Neural progenitor cell (in vitro differentiated cells): ENCODE measurements at regions not wholly inside any gene's neighbourhood (a gene's known extent, or its start where the extent isn't known, plus 50 kb on each side); places are given as distances from the start of the nearest gene placed in this dataset.

Experiments used
- DNase-seq: peaks from one replicate; pipeline ENCODE4 v3.0.0-alpha.2; 2016; ENCODE audit warnings: low spot score
- H2AFZ ChIP-seq: fragments of 200-600 bp; sonication (generic); replicated peaks from 2 replicates; pipeline ENCODE4 v1.6.1; 2016; ENCODE audit warnings: antibody characterized with exemption
- H3F3A ChIP-seq: fragments of 200-600 bp; sonication (generic); 2 replicates; pipeline ENCODE4 v1.6.1; 2016; ENCODE audit warnings: antibody characterized with exemption, low read depth
- H3K27ac ChIP-seq: fragments of 200-600 bp; sonication (generic); 2 replicates; pipeline ENCODE4 v1.5.1; 2016; ENCODE audit warnings: mild to moderate bottlenecking
- H3K27me3 ChIP-seq: fragments of 200-600 bp; sonication (generic); 2 replicates; pipeline ENCODE4 v1.6.1; 2016; ENCODE audit warnings: mild to moderate bottlenecking, moderate library complexity
- H3K36me3 ChIP-seq: fragments of 200-600 bp; sonication (generic); 2 replicates; pipeline ENCODE4 v1.5.1; 2016
- H3K4me1 ChIP-seq: fragments of 200-600 bp; sonication (generic); 2 replicates; pipeline ENCODE4 v1.6.1; 2016; ENCODE audit warnings: mixed run types
- H3K4me2 ChIP-seq: fragments of 200-600 bp; sonication (generic); 2 replicates; pipeline ENCODE4 v1.6.1; 2016
- H3K4me3 ChIP-seq: fragments of 200-600 bp; sonication (generic); 2 replicates; pipeline ENCODE4 v1.5.1; 2016
- H3K79me2 ChIP-seq: fragments of 200-600 bp; sonication (generic); 2 replicates; pipeline ENCODE4 v1.6.1; 2016; ENCODE audit warnings: low read depth
- H3K9ac ChIP-seq: fragments of 200-600 bp; sonication (generic); 2 replicates; pipeline ENCODE4 v1.6.1; 2016
- H3K9me3 ChIP-seq: fragments of 200-600 bp; sonication (generic); 2 replicates; pipeline ENCODE4 v1.5.1; 2016; ENCODE audit warnings: low read depth
- H4K20me1 ChIP-seq: fragments of 200-600 bp; sonication (generic); 2 replicates; pipeline ENCODE4 v1.6.1; 2016; ENCODE audit warnings: low read depth
- H3K27ac Mint-ChIP-seq: 3 replicates; pipeline ENCODE4 v1.8.0; 2021; ENCODE audit warnings: mixed read lengths
- H3K27me3 Mint-ChIP-seq: 2 replicates; pipeline ENCODE4 v1.8.0; 2022; ENCODE audit warnings: low read depth, mild to moderate bottlenecking, inconsistent platforms, moderate library complexity, mixed read lengths; ENCODE audit not compliant: insufficient read depth
- H3K36me3 Mint-ChIP-seq: 3 replicates; pipeline ENCODE4 v1.8.0; 2021; ENCODE audit warnings: mixed read lengths
- H3K4me1 Mint-ChIP-seq: 3 replicates; pipeline ENCODE4 v1.8.0; 2021; ENCODE audit warnings: mixed read lengths
- H3K4me3 Mint-ChIP-seq: 3 replicates; pipeline ENCODE4 v1.8.0; 2021; ENCODE audit warnings: mild to moderate bottlenecking, moderate library complexity, mixed read lengths
- H3K9me3 Mint-ChIP-seq: 3 replicates; pipeline ENCODE4 v1.8.0; 2020; ENCODE audit warnings: mixed read lengths
- CTCF ChIP-seq: fragments of 200-600 bp; sonication (generic); IDR thresholded peaks from 2 replicates; pipeline ENCODE4 v1.5.1; 2017; ENCODE audit warnings: antibody characterized with exemption, mild to moderate bottlenecking
- EZH2 ChIP-seq: fragments of 200-600 bp; sonication (generic); IDR thresholded peaks from 2 replicates; pipeline ENCODE4 v1.6.1; 2017; ENCODE audit warnings: antibody characterized with exemption, mild to moderate bottlenecking, moderate library complexity
- EZH2phosphoT487 ChIP-seq: fragments of 200-600 bp; sonication (generic); IDR thresholded peaks from 2 replicates; pipeline ENCODE4 v1.6.1; 2017; ENCODE audit warnings: antibody characterized with exemption

GRCh38 chr3:22962244-22962643 lies 240.9 kb upstream of the UBE2E2 start:
- no peaks in the 10 kb centered on the region for H3K36me3 Mint-ChIP-seq
- H3K27ac Mint-ChIP-seq: peak overlapping the region; percentile 43
- H3K27me3 Mint-ChIP-seq: peaks cover 2% of the 10 kb centered on the region
- Histone ChIP-seq H3K4me3 (no peak overlapping the region), H3K4me1 (no peaks in the 10 kb centered on the region), H3F3A (no peaks in the 10 kb centered on the region), H3K36me3 (no peaks in the 10 kb centered on the region), H2AFZ (no peak overlapping the region), H3K9ac (no peak overlapping the region), H3K9me3 (no peaks in the 10 kb centered on the region), H4K20me1 (no peaks in the 10 kb centered on the region), H3K4me2 (no peak overlapping the region), H3K27me3 (no peaks in the 10 kb centered on the region), H3K27ac (no peak overlapping the region), H3K79me2 (no peaks in the 10 kb centered on the region)
- H3K4me1 Mint-ChIP-seq: no peaks in the 10 kb centered on the region
- TF ChIP-seq EZH2phosphoT487 (no peak), EZH2 (no peak), CTCF (no peak)
- H3K4me3 Mint-ChIP-seq: no peak overlapping the region
- no peaks in the 10 kb centered on the region for H3K9me3 Mint-ChIP-seq
- DNase-seq: no peak

- Mint-ChIP-seq H3K27ac (no peak overlapping the region), H3K4me1 (peaks cover 5% of the 10 kb centered on the region), H3K36me3 (no peaks in the 10 kb centered on the region), H3K9me3 (no peaks in the 10 kb centered on the region), H3K4me3 (no peak overlapping the region), H3K27me3 (peaks cover 4% of the 10 kb centered on the region)
- no peaks in the 10 kb centered on the region for H3K27me3 ChIP-seq
- no peak overlapping the region for H3K4me2 ChIP-seq
- H3K9me3 ChIP-seq: no peaks in the 10 kb centered on the region
- H3K36me3 ChIP-seq: no peaks in the 10 kb centered on the region
- no peak for TF ChIP-seq EZH2
- TF ChIP-seq EZH2phosphoT487: no peak
- TF ChIP-seq CTCF: no peak
- H3K9ac ChIP-seq: no peak overlapping the region
- peaks cover 9% of the 10 kb centered on the region for H3K4me1 ChIP-seq
- H3K79me2 ChIP-seq: no peaks in the 10 kb centered on the region
- peaks cover 5% of the 10 kb centered on the region for H3F3A ChIP-seq
- no peak for DNase-seq
- H4K20me1 ChIP-seq: no peaks in the 10 kb centered on the region
- no peak overlapping the region for H3K4me3 ChIP-seq
- no peak overlapping the region for H3K27ac ChIP-seq
- no peak overlapping the region for H2AFZ ChIP-seq
Observed at GRCh38 chr3:22966349-22966748, 236.8 kb upstream of the UBE2E2 start.

GRCh38 chr3:22969276-22969675 lies 233.9 kb upstream of the UBE2E2 start:
- H3K27me3 ChIP-seq: no peaks in the 10 kb centered on the region
- no peak overlapping the region for H3K27ac ChIP-seq
- no peaks in the 10 kb centered on the region for H3K9me3 ChIP-seq
- H3K9ac ChIP-seq: no peak overlapping the region
- H3K27me3 Mint-ChIP-seq: peaks cover 7% of the 10 kb centered on the region
- no peaks in the 10 kb centered on the region for H4K20me1 ChIP-seq
- no peak for TF ChIP-seq CTCF
- TF ChIP-seq EZH2: no peak
- no peak for TF ChIP-seq EZH2phosphoT487
- no peaks in the 10 kb centered on the region for H3K79me2 ChIP-seq
- peaks cover 12% of the 10 kb centered on the region for H3F3A ChIP-seq
- no peaks in the 10 kb centered on the region for H3K36me3 Mint-ChIP-seq
- H3K27ac Mint-ChIP-seq: no peak overlapping the region
- no peak overlapping the region for H3K4me3 ChIP-seq
- no peak for DNase-seq
- peaks cover 9% of the 10 kb centered on the region for H3K4me1 Mint-ChIP-seq
- H3K4me3 Mint-ChIP-seq: no peak overlapping the region
- no peak overlapping the region for H2AFZ ChIP-seq
- no peak overlapping the region for H3K4me2 ChIP-seq
- H3K36me3 ChIP-seq: no peaks in the 10 kb centered on the region
- H3K4me1 ChIP-seq: peaks cover 14% of the 10 kb centered on the region
- peaks cover 3% of the 10 kb centered on the region for H3K9me3 Mint-ChIP-seq

GRCh38 chr3:22971497-22971896 lies 231.6 kb upstream of the UBE2E2 start:
- Histone ChIP-seq H2AFZ (no peak overlapping the region), H3K4me1 (peaks cover 14% of the 10 kb centered on the region), H3K27me3 (no peaks in the 10 kb centered on the region), H3F3A (peaks cover 12% of the 10 kb centered on the region), H3K27ac (no peak overlapping the region), H3K9ac (no peak overlapping the region), H3K36me3 (no peaks in the 10 kb centered on the region), H3K9me3 (no peaks in the 10 kb centered on the region), H3K79me2 (no peaks in the 10 kb centered on the region), H3K4me2 (peak overlapping the region; percentile 28), H3K4me3 (no peak overlapping the region), H4K20me1 (no peaks in the 10 kb centered on the region)
- H3K36me3 Mint-ChIP-seq: no peaks in the 10 kb centered on the region
- peaks cover 9% of the 10 kb centered on the region for H3K4me1 Mint-ChIP-seq
- H3K27ac Mint-ChIP-seq: no peak overlapping the region
- peak; percentile 63 for TF ChIP-seq EZH2phosphoT487
- no peak for TF ChIP-seq CTCF
- peaks cover 8% of the 10 kb centered on the region for H3K9me3 Mint-ChIP-seq
- no peak overlapping the region for H3K4me3 Mint-ChIP-seq
- peak; percentile 56 for DNase-seq
- peaks cover 7% of the 10 kb centered on the region for H3K27me3 Mint-ChIP-seq
